Spleen (tissue), 11 donors: ENCODE measurements at regions not wholly inside any gene's neighbourhood (a gene's known extent, or its start where the extent isn't known, plus 50 kb on each side); places are given as distances from the start of the nearest gene placed in this dataset.

Experiments
- DNase-seq: peaks from one replicate; pipeline ENCODE4 v3.0.0-alpha.2; 2020
- H3K27ac ChIP-seq, 8 donors: fragments of 200-600 bp; sonication (generic) in 7 of 8; 1 replicate in 4 of 8; 2 replicates in 4 of 8; pipeline versions ENCODE4 v1.5.0 to v1.8.0; 2016 to 2021; ENCODE audit warnings: inconsistent platforms in 4 of 8, mild to moderate bottlenecking in 4 of 8, moderate library complexity in 1 of 8
- H3K27me3 ChIP-seq, 7 donors: fragments of 200-600 bp; sonication (generic) in 6 of 7; replicated peaks in 1 of 7; 1 replicate in 4 of 7; 2 replicates in 3 of 7; pipeline versions ENCODE4 v1.5.0 to v1.8.0; 2016 to 2021; ENCODE audit warnings: inconsistent platforms in 3 of 7, mild to moderate bottlenecking in 1 of 7
- H3K36me3 ChIP-seq, 6 donors: fragments of 200-600 bp; sonication (generic) in 5 of 6; 1 replicate in 4 of 6; 2 replicates in 2 of 6; pipeline versions ENCODE4 v1.5.0 to v1.8.0; 2016 to 2021; ENCODE audit warnings: inconsistent platforms in 2 of 6
- H3K4me1 ChIP-seq, 6 donors: fragments of 200-600 bp; sonication (generic) in 5 of 6; 1 replicate in 3 of 6; 2 replicates in 3 of 6; pipeline versions ENCODE4 v1.5.0 to v1.8.0; 2016 to 2021; ENCODE audit warnings: inconsistent platforms in 3 of 6
- H3K4me3 ChIP-seq, 8 donors: fragments of 200-600 bp; sonication (generic) in 7 of 8; 1 replicate in 4 of 8; 2 replicates in 4 of 8; pipeline versions ENCODE4 v1.5.0 to v1.8.0; 2016 to 2021; ENCODE audit warnings: inconsistent platforms in 4 of 8, mild to moderate bottlenecking in 4 of 8, moderate library complexity in 2 of 8
- H3K9me3 ChIP-seq, 8 donors: fragments of 200-600 bp; sonication (generic) in 7 of 8; 1 replicate in 4 of 8; 2 replicates in 4 of 8; pipeline versions ENCODE4 v1.5.0 to v1.8.0; 2016 to 2021; ENCODE audit warnings: inconsistent platforms in 4 of 8
- CTCF ChIP-seq, 11 experiments: fragments of 200-600 bp in 7 of 11; fragments of 450-650 bp in 4 of 11; sonication (generic) in 4 of 11; IDR thresholded peaks in 8 of 11; conservative IDR thresholded peaks in 3 of 11; 1 replicate in 7 of 11; 2 replicates in 4 of 11; pipeline versions ENCODE4 v1.4.0 to v1.8.0; 2016 to 2021; ENCODE audit warnings: antibody characterized with exemption in 11 of 11, inconsistent platforms in 4 of 11, mild to moderate bottlenecking in 1 of 11
- POLR2A ChIP-seq, 3 donors: fragments of 450-650 bp; IDR thresholded peaks; one replicate each; pipeline ENCODE4 v1.5.1; 2017; ENCODE audit warnings: antibody characterized with exemption in 3 of 3, mild to moderate bottlenecking in 1 of 3
- POLR2AphosphoS5 ChIP-seq, 3 donors: sonication (generic); formaldehyde crosslinking; IDR thresholded peaks; one replicate each; pipeline ENCODE4 v1.5.1; 2017; ENCODE audit warnings: antibody characterized with exemption in 3 of 3
- WGBS, 5 donors: extraction: QIAGEN DNeasy Blood & Tissue Kit in 3 of 5; methylation state at CpG; one replicate each; pipeline versions ENCODE4 v1.1.5 to v1.1.7; 2013 to 2018; 5-methylcytosine and 5-hydroxymethylcytosine counted together
- intact Hi-C: fragments of 100-400 bp; cut with DNase I; formaldehyde crosslinking; loops from one replicate; pipeline ENCODE4 v1.15.0; 2023; ENCODE audit warnings: low total_unique reads
- small RNA-seq, 4 donors: library from RNA; depleted of rRNA; stranded (forward); fragments of <200 nt; gene quantifications; one replicate each; pipeline ENCODE3, GENCODE V24; 2016
- donor health status: healthy with polysubstance abuse.
- donor health status: DM: no; HTN: no; CAD: no; lungs with moderate emphysema.
- donor health status: DM: no; HTN: no; CAD: no.
- donor health status: Bipolar disorder and iron deficiency.
- donor health status: healthy.
- donor health status: DM: no; HTN: no; CAD: no.
- donor health status: DM: yes; HTN: yes; CAD: no.

DNA sequence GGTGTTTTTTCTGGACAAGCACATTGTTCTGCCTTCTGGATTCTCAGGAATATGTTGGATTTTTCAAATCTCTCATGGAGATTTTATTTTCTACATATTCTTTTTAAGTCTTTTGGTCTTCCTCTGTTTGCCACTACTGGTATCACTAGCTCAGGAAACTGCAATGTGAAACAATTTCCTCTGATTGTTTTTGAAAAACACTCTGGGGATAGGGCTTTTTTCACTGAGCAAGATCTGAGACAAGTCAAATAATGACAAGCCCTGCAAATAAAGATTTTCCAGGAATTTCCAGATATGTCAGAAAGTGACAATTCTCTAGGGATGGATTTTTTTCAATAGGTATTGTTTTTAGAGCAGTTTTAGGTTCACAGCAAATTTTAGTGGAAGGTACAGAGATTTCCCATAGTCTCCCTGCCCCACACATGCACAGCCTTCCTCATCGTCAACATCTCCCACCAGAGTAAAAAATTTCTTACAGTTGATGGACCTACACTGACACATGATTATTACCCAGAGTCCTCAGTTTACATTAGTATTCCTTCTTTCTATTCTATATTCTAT, 86.9 kb upstream of the TMEM161B start:
- H3K4me1 ChIP-seq: no peaks in the 10 kb centered on the region
- no peak overlapping the region for H3K27ac ChIP-seq
- no peak for DNase-seq
- no peak overlapping the region for H3K4me3 ChIP-seq
- H3K9me3 ChIP-seq: peaks cover 0 to 30% (median 8%) of the 10 kb centered on the region in 8 donors
- no peak for TF ChIP-seq POLR2A (IDR thresholded peaks at IDR 0.05)
- no peak for TF ChIP-seq POLR2AphosphoS5 (IDR thresholded peaks at IDR 0.05)
- no peak for TF ChIP-seq CTCF (IDR thresholded peaks at IDR 0.05 in 8 of 11, conservative IDR thresholded peaks at IDR 0.05 in 3 of 11)
- WGBS, 5 donors: 56 to 69% (median 63%) methylated on average over 1 of the region's 1 CpG
- H3K36me3 ChIP-seq: no peaks in the 10 kb centered on the region
- intact Hi-C loops: no loop called here
- H3K27me3 ChIP-seq: no peaks in the 10 kb centered on the region

GRCh38 chr5:88325868-88326267, 57.2 kb upstream of the TMEM161B start:
- intact Hi-C loops: no loop called here
- no peak overlapping the region for H3K27ac ChIP-seq
- H3K4me1 ChIP-seq: no peaks in the 10 kb centered on the region
- no peak for DNase-seq
- H3K36me3 ChIP-seq: no peaks in the 10 kb centered on the region
- no peak for TF ChIP-seq CTCF (IDR thresholded peaks at IDR 0.05 in 8 of 11, conservative IDR thresholded peaks at IDR 0.05 in 3 of 11)
- TF ChIP-seq POLR2AphosphoS5 (IDR thresholded peaks at IDR 0.05): no peak
- no peak for TF ChIP-seq POLR2A (IDR thresholded peaks at IDR 0.05)
- 91 to 96% (median 95%) methylated on average over 4 of the region's 4 CpGs for WGBS, 5 donors
- H3K9me3 ChIP-seq: no peaks in the 10 kb centered on the region
- H3K27me3 ChIP-seq: no peaks in the 10 kb centered on the region
- H3K4me3 ChIP-seq: no peak overlapping the region

- Histone ChIP-seq H3K9me3 (peaks cover 0 to 7% (median 0%) of the 10 kb centered on the region in 8 donors), H3K27me3 (no peaks in the 10 kb centered on the region), H3K27ac (no peak overlapping the region), H3K4me1 (no peaks in the 10 kb centered on the region), H3K4me3 (no peak overlapping the region), H3K36me3 (no peaks in the 10 kb centered on the region)
- intact Hi-C loops: no loop called here
- TF ChIP-seq POLR2A (IDR thresholded peaks at IDR 0.05): no peak
- TF ChIP-seq CTCF (IDR thresholded peaks at IDR 0.05 in 8 of 11, conservative IDR thresholded peaks at IDR 0.05 in 3 of 11): no peak
- no peak for TF ChIP-seq POLR2AphosphoS5 (IDR thresholded peaks at IDR 0.05)
- no peak for DNase-seq
- WGBS, 5 donors: 91 to 98% (median 94%) methylated on average over 3 of the region's 3 CpGs
These were observed 54.1 kb upstream of the TMEM161B start for GRCh38 chr5:88322785-88323184.

Small RNAs in the stretch of these regions (small RNA-seq; reads per million reads assigned to genes)
- gene RF00156: 0 reads per million in 4 donors
